Suprapubic skin (tissue), 4 donors: ENCODE measurements at regions not wholly inside any gene's neighbourhood (a gene's known extent, or its start where the extent isn't known, plus 50 kb on each side); places are given as distances from the start of the nearest gene placed in this dataset.

Source experiments
- CTCF ChIP-seq, 2 donors: fragments of 200-600 bp in 1 of 2; fragments of 450-650 bp in 1 of 2; sonication (generic) in 1 of 2; IDR thresholded peaks; one replicate each; pipeline ENCODE4 v1.5.1; 2016 to 2019; ENCODE audit warnings: antibody characterized with exemption in 2 of 2, mild to moderate bottlenecking in 1 of 2, moderate library complexity in 1 of 2
- EP300 ChIP-seq: sonication (generic); formaldehyde crosslinking; IDR thresholded peaks from one replicate; pipeline ENCODE4 v1.6.1; 2017; ENCODE audit warnings: antibody characterized with exemption
- POLR2A ChIP-seq, 2 donors: fragments of 450-650 bp; IDR thresholded peaks; one replicate each; pipeline ENCODE4 v1.6.1; 2017; ENCODE audit warnings: antibody characterized with exemption in 2 of 2, mild to moderate bottlenecking in 2 of 2, moderate library complexity in 2 of 2
- POLR2AphosphoS5 ChIP-seq, 3 donors: sonication (generic); formaldehyde crosslinking; IDR thresholded peaks; one replicate each; pipeline ENCODE4 v1.6.1; 2017; ENCODE audit warnings: antibody characterized with exemption in 3 of 3

DNA sequence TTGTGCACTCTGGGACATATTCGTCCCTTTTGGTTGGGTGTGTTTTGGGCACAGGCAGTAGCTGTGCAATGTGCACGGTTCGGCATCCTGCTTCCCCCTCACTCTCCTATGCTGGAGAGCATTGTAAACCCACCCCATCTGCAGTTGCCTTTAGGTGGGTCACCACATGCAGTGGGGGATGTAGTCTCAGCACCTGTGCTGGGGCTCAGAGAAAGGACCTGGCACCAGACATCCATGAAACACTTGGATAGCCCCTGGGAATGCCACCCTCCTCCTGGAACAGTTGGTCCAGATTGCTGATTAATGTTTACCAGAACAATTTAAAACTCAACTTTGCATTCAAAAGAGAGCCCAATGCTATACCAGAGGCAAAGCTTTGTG lies 123.9 kb upstream of the MEF2A start:
- no peak for TF ChIP-seq POLR2A (IDR thresholded peaks at IDR 0.05)
- TF ChIP-seq CTCF (IDR thresholded peaks at IDR 0.05) = no peak
- TF ChIP-seq POLR2AphosphoS5 (IDR thresholded peaks at IDR 0.05) = no peak
- TF ChIP-seq EP300 = no peak
